GM18867 (cell line): ENCODE measurements at regions not wholly inside any gene's neighbourhood (a gene's known extent, or its start where the extent isn't known, plus 50 kb on each side); places are given as distances from the start of the nearest gene placed in this dataset.
"Not testable (repeated sequence)": the region's sequence is repeated elsewhere in the genome, so short reads cannot be mapped to it uniquely, and the experiment has no call there.

Experiments
- ATAC-seq: cut with Tn5 transposase; IDR thresholded peaks from one replicate; pipeline ENCODE4 v1.9.1; 2021; ENCODE audit warnings: mild to moderate bottlenecking, moderate library complexity; ENCODE audit not compliant: unreplicated experiment

GRCh38 chr13:60214213-60215055, 50.7 kb upstream of the DIAPH3 start:
- no peak for ATAC-seq

- no peak for ATAC-seq
Observed at GRCh38 chr13:60220072-60220471, 56.3 kb upstream of the DIAPH3 start.

GRCh38 chr13:60221581-60221980, 57.9 kb upstream of the DIAPH3 start:
- ATAC-seq, result no peak

- no peak for ATAC-seq
Observed at GRCh38 chr13:60226507-60226906, 62.8 kb upstream of the DIAPH3 start.

- no peak for ATAC-seq
Observed at GRCh38 chr13:60227158-60227557, 63.4 kb upstream of the DIAPH3 start.

DNA sequence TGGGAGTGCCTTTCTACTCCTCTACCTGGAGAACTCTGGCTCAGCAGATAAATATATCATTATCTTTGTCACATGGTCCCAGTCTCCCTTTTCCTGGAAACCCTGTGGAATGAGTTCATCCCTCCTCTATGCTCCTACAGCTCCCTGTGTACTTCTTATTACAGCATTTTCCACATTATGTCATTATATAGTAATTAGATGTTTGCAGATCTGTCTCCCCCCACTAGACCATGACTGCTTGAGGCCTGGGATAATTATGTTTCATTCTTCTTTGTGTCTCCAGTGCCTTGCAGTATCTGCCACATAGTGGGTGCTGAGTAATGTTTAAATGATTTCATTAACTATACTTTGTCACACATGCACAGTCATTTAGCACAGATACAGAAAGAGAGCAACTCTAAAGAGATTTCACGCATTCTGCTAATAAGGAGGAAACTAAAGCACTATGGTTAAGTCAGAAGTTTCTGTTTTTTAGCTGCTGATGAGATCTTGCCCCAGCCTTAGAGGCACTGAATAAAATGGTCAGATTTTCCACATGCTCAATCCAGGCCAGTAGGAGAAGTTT, 66.1 kb upstream of the DIAPH3 start:
- ATAC-seq, result peak; percentile 46

- peak; percentile 83 for ATAC-seq
Observed at GRCh38 chr13:60230593-60230992, 66.9 kb upstream of the DIAPH3 start.

- no peak for ATAC-seq
Observed at GRCh38 chr13:60242043-60242595, 78.4 kb upstream of the DIAPH3 start.

DNA sequence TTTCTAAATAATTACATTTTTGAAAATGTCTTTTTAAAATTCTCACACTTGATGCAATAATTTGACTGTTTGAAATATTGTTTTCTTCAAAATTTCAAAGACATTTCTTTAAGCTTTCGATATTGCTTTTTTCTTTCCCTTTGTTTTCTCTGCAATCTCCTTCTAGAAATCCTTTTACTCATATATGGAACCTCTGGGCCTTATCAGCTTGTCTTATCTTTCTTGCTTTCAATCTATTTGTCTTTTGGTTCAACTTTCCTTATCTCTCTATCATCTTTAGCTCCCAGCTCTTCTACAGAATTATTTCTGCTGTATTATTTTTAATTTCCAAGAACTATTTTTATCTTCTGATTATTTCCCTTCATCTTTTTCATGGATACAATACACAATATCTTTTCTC, 80.7 kb upstream of the DIAPH3 start:
- ATAC-seq, result no peak

DNA sequence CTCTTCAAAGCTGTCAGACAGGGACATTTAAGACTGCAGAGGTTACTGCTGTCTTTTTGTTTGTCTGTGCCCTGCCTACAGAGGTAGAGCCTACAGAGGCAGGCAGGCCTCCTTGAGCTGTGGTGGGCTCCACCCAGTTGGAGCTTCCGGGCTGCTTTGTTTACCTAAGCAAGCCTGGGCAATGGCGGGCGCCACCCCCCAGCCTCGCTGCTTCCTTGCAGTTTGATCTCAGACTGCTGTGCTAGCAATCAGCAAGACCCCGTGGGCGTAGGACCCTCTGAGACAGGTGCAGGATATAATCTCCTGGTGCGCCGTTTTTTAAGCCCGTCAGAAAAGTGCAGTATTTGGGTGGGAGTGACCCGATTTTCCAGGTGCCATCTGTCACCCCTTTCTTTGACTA, 87.7 kb upstream of the DIAPH3 start:
- ATAC-seq, result not testable (repeated sequence)

GRCh38 chr13:60258349-60258748, 94.6 kb upstream of the DIAPH3 start:
- ATAC-seq, result no peak

- no peak for ATAC-seq
Observed at GRCh38 chr13:60260440-60260839, 96.7 kb upstream of the DIAPH3 start.

GRCh38 chr13:60261432-60262351, 98.0 kb upstream of the DIAPH3 start:
- no peak for ATAC-seq

- ATAC-seq, result no peak
Observed at GRCh38 chr13:60265566-60265965, 101.8 kb upstream of the DIAPH3 start.

DNA sequence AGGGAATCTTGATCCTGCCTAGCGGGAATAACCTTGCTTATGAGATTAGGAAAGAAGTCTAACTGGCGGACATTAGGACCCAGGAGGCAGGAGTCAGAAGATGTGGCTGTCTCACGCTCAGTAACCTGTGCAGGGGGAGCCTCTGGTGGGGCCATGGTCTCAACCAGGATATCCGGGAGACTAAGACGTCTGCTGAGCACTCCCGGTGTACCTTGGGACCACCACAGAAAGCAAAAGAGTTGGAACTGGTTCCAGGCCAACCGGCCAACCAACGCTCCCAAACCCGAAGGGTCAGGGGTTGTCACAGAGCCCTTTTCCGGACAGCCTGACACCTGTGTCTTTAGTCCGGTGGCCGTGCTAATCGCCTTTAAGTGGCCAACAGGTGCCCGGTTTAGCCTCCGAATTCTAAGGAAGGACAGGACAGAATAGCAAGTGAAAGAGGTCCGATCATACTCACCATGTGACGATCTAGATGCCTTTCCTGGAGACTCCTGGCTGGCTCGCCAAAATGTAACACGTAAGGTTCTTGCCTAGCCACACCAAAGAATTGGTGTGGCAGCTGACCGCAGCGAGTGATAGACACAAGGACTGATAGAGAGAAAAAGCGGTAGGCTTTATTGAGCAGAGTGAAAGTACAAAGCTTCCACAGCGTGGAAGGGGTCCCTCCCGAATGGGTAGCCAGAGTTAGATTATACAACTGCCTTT, 103.9 kb upstream of the DIAPH3 start:
- no peak for ATAC-seq

GRCh38 chr13:60268203-60268555, 104.5 kb upstream of the DIAPH3 start:
- no peak for ATAC-seq

GRCh38 chr13:60273971-60274527, 110.3 kb upstream of the DIAPH3 start:
- no peak for ATAC-seq

GRCh38 chr13:60274655-60275054, 110.9 kb upstream of the DIAPH3 start:
- ATAC-seq, result no peak

- ATAC-seq, result no peak
Observed at GRCh38 chr13:60275208-60275607, 111.5 kb upstream of the DIAPH3 start.

GRCh38 chr13:60280524-60280923, 116.5 kb upstream of the TDRD3 start:
- ATAC-seq, result not testable (repeated sequence)
